ENCODE measurements at regions not wholly inside any gene's neighbourhood (a gene's known extent, or its start where the extent isn't known, plus 50 kb on each side); places are given as distances from the start of the nearest gene placed in this dataset.

DNA sequence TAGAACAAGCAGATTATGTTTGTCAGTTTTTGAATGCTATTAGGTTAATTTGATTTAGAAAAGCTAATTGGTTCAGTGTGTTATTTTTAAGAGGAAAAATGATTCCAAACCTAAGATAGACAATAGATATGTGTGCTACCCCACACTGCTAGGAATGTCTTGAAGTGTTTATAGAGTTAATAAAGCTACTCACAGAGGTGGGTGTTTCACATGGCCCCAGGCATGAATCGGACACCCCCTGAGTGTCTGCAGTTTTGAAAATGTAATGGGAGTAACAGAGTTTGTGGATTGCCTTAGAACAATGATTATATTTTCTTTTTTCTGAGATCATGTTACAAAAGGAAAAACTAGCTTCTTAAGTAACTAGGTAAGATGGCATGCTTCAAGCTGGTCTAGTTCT lies 348.3 kb downstream of the ADCYAP1 start:
- TF ChIP-seq, protein P1, sequence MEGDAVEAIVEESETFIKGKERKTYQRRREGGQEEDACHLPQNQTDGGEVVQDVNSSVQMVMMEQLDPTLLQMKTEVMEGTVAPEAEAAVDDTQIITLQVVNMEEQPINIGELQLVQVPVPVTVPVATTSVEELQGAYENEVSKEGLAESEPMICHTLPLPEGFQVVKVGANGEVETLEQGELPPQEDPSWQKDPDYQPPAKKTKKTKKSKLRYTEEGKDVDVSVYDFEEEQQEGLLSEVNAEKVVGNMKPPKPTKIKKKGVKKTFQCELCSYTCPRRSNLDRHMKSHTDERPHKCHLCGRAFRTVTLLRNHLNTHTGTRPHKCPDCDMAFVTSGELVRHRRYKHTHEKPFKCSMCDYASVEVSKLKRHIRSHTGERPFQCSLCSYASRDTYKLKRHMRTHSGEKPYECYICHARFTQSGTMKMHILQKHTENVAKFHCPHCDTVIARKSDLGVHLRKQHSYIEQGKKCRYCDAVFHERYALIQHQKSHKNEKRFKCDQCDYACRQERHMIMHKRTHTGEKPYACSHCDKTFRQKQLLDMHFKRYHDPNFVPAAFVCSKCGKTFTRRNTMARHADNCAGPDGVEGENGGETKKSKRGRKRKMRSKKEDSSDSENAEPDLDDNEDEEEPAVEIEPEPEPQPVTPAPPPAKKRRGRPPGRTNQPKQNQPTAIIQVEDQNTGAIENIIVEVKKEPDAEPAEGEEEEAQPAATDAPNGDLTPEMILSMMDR (IDR thresholded peaks at IDR 0.05), result no peak
- TF ChIP-seq POLR2AphosphoS5 (IDR thresholded peaks at IDR 0.05) (no peak), POLR2A (IDR thresholded peaks at IDR 0.05) (no peak)

Data from breast epithelium (tissue), 3 donors.